GM12878 (cell line): ENCODE measurements at regions not wholly inside any gene's neighbourhood (a gene's known extent, or its start where the extent isn't known, plus 50 kb on each side); places are given as distances from the start of the nearest gene placed in this dataset.

ENCODE experiments used
- BCL3 ChIP-seq: IDR thresholded peaks from 2 replicates; pipeline ENCODE4 v1.6.1; 2011; ENCODE audit warnings: borderline replicate concordance, low read depth, mild to moderate bottlenecking, moderate library complexity, low read length; ENCODE audit not compliant: insufficient read depth, poor library complexity, severe bottlenecking
- BRCA1 ChIP-seq: IDR thresholded peaks from 2 replicates; pipeline ENCODE4 v1.6.1; 2011; ENCODE audit warnings: low read depth, low read length, improper control_type of control experiment
- CTCF ChIP-seq, 3 experiments: IDR thresholded peaks in 2 of 3; conservative IDR thresholded peaks in 1 of 3; 2 replicates each; pipeline ENCODE4 v1.5.1; 2011; ENCODE audit warnings: low read depth in 3 of 3, low read length in 3 of 3, mild to moderate bottlenecking in 3 of 3, control low read depth in 2 of 3, moderate library complexity in 2 of 3, inconsistent platforms in 1 of 3, mixed read lengths in 1 of 3; ENCODE audit not compliant: control insufficient read depth in 2 of 3, insufficient read depth in 1 of 3; ENCODE audit errors: extremely low read depth in 1 of 3
- EGR1 ChIP-seq, 2 experiments: IDR thresholded peaks; 1 replicate in 1 of 2; 2 replicates in 1 of 2; pipeline ENCODE4 v1.6.1; 2011 to 2012; ENCODE audit warnings: low read depth in 2 of 2, low read length in 2 of 2, borderline replicate concordance in 1 of 2, mild to moderate bottlenecking in 1 of 2, moderate library complexity in 1 of 2
- EP300 ChIP-seq, 2 experiments: fragments of 150-350 bp in 1 of 2; IDR thresholded peaks; 2 replicates each; pipeline ENCODE4 v1.6.1; 2011 to 2012; ENCODE audit warnings: low read depth in 2 of 2, low read length in 2 of 2, borderline replicate concordance in 1 of 2, improper control_type of control experiment in 1 of 2, inconsistent platforms in 1 of 2; ENCODE audit not compliant: control insufficient read depth in 1 of 2
- GABPA ChIP-seq: IDR thresholded peaks from 2 replicates; pipeline ENCODE4 v1.6.1; 2014; ENCODE audit warnings: antibody characterized with exemption, low read depth, mild to moderate bottlenecking, inconsistent platforms
- HDGF ChIP-seq: fragments of 450-650 bp; IDR thresholded peaks from 2 replicates; pipeline ENCODE4 v1.6.1; 2016; ENCODE audit warnings: antibody characterized with exemption
- KAT2A ChIP-seq: conservative IDR thresholded peaks from 2 replicates; pipeline ENCODE4 v1.6.1; 2011; ENCODE audit warnings: low read depth, low read length; ENCODE audit not compliant: control insufficient read depth
- POLR2AphosphoS5 ChIP-seq: IDR thresholded peaks from 2 replicates; pipeline ENCODE4 v1.6.1; 2011; ENCODE audit warnings: mild to moderate bottlenecking, low read length, inconsistent platforms
- SIN3A ChIP-seq: IDR thresholded peaks from 2 replicates; pipeline ENCODE4 v1.6.1; 2012; ENCODE audit warnings: low read depth, low read length, improper control_type of control experiment
- STAT3 ChIP-seq: IDR thresholded peaks from 2 replicates; pipeline ENCODE4 v1.6.1; 2011; ENCODE audit warnings: low read depth, low read length, improper control_type of control experiment
- USF1 ChIP-seq: IDR thresholded peaks from 2 replicates; pipeline ENCODE4 v1.6.1; 2011; ENCODE audit warnings: borderline replicate concordance, low read depth, mild to moderate bottlenecking, moderate library complexity, mixed read lengths, low read length; ENCODE audit not compliant: insufficient read depth; ENCODE audit errors: extremely low read length
- ZNF274 ChIP-seq: IDR thresholded peaks from one replicate; pipeline ENCODE4 v1.8.0; 2011; ENCODE audit not compliant: insufficient read length, insufficient read depth

- TF ChIP-seq ZNF274 (no peak), BRCA1 (no peak), POLR2AphosphoS5 (no peak), SIN3A (no peak), CTCF (IDR thresholded peaks at IDR 0.05 in 2 of 3, conservative IDR thresholded peaks at IDR 0.05 in 1 of 3; ENCODE audit: control insufficient read depth in 2 of 3, extremely low read depth in 1 of 3, insufficient read depth in 1 of 3, low read depth in 3 of 3, low read length in 3 of 3) (no peak), GABPA (no peak), STAT3 (no peak), BCL3 (no peak), EGR1 (IDR thresholded peaks at IDR 0.05; ENCODE audit: borderline replicate concordance in 1 of 2, low read depth in 2 of 2, low read length in 2 of 2) (no peak), EP300 (IDR thresholded peaks at IDR 0.05; ENCODE audit: borderline replicate concordance in 1 of 2, control insufficient read depth in 1 of 2, low read depth in 2 of 2, low read length in 2 of 2) (no peak), KAT2A (no peak), HDGF (no peak), USF1 (no peak)
Measured at GRCh38 chr2:234286956-234287355, 209.9 kb downstream of the ARL4C start.
